GM18858 (cell line): ENCODE measurements at regions not wholly inside any gene's neighbourhood (a gene's known extent, or its start where the extent isn't known, plus 50 kb on each side); places are given as distances from the start of the nearest gene placed in this dataset.
"Not testable (repeated sequence)": the region's sequence is repeated elsewhere in the genome, so short reads cannot be mapped to it uniquely, and the experiment has no call there.

Experiments used
- ATAC-seq: cut with Tn5 transposase; IDR thresholded peaks from one replicate; pipeline ENCODE4 v1.9.1; 2021; ENCODE audit not compliant: unreplicated experiment

DNA sequence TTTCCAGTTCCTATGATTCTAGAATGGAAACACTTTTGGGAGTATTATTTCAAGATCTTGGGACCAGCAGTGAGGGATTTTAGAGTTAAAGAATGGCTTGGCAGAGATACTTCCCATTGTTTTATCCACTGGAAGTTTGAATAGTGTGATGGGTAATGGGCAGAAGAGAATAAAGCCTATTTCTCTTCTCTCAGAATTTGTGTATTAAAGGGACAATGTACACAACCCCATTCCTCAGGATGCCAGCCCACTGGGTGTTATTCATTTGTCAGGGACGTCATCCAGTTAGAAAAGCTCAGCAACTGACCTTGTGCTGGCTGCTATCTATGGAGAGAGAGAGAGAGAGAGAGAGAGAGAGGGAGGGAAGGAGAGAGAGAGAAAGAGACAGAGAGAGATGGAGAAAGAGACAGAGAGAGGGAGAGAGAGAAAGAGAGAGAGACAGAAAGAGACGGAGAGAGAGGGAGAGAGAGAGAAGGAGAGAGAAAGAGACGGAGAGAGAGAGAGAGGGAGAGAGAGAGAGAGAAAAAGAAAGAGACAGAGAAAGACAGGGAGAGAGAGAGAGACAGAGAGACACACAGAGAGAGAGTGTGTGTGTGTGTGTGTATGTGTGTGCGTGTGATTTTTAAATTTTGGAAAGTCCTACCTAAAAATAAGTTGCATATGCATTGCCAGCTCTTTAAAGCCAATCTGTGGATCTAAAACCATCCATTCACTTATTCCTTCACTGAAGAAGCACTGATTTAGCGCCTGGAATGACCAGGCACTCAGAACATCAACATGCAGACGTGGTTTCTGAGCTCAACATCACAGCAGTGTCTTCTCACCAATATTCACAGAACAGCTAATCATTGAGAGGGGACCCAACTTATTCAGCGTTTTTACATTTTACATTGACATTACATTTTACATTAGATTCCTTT, 388.8 kb downstream of the THBS2 start:
- ATAC-seq: no peak

DNA sequence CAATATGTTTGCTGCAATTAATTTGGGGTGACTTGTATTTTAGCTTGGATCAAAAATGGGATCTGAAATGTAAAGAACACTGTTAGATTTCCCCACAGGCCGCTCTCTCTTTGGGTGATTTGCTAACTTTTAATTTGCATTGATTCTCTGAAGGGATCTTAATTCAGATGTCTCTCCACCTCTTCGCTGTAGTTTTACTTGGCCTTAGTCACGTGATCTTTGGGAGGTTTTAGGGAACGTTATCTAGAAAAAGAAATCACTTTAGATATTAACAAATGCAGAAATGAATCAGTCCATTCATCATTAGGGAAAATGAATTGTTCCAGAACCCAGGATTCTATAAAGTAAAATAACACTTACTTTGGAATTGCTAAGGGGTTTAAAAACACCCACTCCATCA, 390.2 kb downstream of the THBS2 start:
- ATAC-seq: no peak

DNA sequence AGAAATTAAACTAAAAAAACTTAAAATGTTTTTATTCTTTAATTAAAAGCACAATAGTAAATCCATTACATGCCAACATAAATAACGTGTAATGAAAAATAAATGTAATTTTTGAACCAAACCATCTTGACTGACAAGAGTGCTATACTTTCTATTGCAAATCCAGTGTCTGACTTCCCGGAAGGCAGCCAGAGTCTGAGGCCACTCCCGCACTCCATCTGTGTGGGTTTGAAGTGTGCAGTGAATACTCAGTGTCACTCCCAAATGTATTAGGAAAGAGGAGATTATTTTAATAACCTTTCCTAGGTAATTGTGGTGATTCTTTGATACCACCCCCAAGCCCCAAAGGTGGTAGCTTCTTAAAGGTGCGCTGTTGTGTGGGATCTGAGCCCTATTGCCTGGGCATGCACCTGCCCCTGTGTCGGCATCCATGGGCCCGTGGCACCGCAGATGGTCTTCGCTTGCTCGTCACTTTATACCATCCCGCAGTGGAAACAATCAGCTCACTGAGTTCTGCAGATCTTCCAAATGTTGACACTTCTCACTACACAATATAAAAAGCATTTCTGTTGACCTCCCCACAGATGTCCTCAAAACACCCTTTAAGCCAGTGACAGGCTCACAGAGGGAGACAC, 391.2 kb downstream of the THBS2 start:
- no peak for ATAC-seq

DNA sequence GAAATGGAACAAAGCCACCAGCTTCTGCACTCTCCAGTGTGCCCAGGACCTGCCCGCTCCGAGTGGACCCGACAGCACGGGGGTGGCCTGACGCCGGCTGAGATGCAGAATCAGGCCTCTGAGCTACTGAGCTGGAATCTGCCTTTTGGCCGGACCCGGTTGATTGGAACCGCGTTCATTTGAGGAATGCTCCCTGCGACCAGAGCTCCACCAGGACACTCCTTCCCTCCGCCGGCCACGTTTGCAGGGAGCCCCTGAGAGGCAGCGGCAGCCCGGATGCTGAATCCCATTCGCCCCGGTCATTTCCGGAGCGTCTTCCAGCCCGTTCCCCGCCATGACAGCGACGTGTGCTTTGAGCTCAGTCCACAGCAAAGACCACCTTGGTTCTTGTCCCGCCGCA, 392.7 kb downstream of the THBS2 start:
- ATAC-seq: no peak

DNA sequence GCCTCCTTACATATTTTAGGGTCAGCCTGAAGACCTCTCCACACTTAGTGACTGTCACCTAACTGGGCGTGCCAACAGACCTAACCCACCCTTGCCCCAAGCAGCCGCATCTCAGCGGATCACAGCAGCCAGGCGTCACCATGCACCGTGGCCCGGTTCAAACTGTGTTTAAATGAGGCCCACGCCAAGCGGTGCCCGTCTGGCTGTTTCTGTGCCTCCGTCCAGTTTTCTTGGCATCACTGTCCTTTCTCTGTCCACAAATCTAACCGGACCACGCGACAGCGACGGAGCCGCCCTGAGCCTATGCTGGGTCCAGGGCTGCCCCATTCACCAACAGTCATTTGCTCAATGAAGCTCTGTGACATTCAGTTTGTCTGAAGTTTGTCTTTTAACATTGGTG, 393.3 kb downstream of the THBS2 start:
- no peak for ATAC-seq

DNA sequence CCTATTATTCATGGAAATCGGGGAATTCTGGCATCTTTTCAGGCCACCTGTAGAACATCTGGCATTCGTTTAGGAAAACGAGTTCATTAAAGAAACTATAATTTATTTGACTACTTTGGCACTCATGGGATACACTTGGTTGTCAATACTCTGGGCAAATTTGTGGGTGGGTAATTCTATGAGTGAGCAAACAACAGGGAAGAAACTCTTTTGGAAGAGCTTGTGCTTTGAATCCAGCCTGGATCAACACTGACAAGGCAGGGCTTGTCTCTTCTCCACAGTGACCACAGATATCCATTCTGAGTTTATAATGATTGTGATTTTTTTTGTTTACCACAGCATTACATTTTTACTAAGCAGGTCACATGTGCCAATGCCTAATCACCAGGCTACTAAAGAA, 394.7 kb downstream of the THBS2 start:
- no peak for ATAC-seq

DNA sequence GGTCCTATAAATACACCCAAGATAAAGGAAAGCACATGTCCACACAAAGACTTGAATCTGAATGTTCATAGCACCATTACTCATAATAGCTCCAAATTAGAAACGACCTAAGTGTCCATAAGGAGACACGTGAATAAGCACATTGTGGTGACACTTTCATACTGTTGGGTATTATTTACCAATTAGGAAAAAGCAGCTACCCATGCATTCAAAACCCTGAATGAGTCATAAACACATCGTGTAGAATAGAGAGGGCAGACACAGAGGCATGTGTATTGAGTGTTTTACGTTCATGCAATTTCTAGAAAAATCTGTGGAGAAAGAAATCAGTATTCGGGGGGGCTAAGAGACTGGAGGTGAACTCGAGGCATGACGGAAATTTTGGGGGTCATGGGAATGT, 396.7 kb downstream of the THBS2 start:
- ATAC-seq: no peak

DNA sequence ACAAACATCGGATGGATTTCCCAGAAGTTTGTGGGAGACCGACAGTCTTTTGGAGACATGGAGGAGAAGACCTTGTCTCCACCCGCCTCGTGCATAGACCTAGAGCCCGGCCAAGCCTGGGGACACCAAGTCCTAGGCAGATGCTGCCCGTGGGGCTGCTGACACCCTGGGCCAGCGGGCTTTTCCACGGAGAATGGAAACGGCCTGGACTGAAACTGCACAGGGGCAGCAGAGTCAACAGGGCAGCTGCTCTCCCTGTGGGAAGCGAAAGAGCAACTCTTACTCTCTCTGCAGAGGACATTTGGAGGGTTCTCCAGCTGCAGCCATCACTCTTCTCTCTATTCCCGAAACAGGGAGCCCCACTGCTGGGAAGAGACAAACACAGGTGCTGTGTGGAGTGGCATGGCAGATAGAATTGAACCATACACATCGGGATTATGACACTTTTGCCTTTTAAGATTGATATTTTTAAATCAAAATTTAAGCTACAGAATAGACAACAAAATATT, 401.2 kb downstream of the THBS2 start:
- ATAC-seq: no peak

DNA sequence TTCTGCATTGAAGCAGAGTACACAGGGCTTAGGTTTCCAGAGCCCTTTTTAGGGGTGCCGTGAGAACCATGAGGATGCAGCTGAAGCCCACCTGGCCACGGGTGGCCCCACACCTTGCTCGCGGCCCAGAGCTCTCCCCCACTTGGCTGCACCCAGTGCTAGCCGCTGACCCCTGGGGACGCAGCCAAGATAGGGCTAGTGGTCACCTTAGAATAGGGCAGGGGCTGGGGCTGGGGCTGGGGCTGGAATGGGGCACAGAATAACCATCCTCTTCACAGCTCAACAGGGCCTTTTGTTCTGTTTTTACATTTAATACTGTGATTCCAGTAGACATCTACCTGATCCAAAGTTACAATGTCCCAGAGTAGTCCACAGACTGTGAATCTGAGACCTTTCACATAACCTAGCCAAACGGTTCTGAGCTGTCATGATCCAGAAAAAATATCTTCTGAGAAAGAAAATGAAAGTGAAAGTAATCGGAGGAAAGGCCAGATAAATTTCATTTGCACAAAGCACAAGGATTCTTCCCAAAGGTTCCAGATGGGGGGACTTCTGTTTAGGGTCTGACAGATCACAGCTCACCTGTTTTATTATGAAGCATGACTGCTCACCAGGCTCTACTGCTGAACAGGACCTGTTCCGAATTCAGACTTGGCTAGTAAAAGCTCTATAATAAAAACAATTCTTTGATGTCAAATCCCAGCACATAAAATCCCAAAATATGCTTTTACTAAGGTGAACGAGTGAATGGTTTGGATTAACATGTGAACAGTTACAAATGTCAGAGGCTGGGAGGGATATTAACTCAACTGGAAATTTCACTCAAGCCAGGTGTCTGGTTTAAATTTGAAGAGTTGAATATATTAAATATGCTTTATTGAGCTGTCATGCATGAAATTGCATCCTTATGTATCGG, 401.9 kb downstream of the THBS2 start:
- no peak for ATAC-seq

DNA sequence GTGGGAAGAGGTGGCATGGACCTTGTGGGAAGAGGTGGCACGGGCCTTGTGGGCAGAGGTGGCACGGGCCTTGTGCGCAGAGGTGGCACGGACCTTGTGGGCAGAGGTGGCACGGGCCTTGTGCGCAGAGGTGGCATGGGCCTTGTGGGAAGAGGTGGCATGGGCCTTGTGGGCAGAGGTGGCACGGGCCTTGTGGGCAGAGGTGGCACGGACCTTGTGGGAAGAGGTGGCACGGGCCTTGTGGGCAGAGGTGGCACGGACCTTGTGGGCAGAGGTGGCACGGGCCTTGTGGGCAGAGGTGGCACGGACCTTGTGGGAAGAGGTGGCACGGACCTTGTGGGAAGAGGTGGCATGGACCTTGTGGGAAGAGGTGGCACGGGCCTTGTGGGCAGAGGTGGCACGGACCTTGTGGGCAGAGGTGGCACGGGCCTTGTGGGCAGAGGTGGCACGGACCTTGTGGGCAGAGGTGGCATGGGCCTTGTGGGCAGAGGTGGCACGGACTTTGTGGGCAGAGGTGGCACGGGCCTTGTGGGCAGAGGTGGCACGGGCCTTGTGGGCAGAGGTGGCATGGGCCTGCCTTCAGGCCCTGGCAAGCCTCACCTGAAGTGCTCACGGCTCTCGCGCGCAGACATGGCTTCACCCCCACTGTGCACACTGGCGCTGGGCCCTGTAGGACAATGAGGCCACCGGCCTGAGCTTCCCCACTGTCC, 403.5 kb downstream of the THBS2 start:
- ATAC-seq: not testable (repeated sequence)

DNA sequence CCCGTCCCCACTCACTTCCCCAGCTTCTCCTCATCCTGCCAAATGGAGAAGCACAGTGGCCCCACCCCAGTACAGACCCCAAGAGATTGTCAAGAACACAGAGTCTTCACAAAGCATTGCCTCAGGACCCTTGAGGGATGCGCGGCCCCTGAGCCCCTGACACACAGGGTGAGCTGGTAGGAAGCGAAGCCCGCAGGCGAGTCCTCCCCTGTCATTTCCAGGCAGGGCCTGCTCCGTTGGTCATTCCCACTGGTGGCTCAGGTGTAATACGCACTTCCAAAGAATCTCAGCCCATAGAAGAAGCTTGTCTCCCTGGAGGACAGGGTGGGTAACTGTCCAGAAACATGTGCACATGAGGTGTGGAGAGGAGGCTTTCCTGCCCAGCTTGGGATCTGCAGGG, 404.2 kb downstream of the THBS2 start:
- ATAC-seq: no peak

DNA sequence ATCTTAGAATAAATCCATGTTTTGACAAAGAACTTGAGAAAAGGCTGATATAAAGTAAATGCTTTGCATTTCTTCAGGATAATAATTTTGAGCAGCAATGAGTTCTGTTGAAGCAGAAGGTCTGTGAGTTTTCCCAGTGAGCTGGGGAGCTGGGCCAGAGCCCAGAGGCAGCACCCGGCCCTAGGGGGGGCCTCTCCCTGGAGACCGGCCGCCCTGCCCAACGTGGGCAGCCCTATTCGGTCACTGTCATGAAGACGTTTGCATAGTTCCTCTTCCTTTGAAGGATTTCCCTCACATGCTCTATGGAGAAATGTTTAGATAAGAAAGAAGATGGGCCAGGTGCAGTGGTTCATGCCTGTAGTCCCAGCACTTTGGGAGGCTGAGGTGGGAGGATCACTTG, 404.8 kb downstream of the THBS2 start:
- ATAC-seq: no peak

DNA sequence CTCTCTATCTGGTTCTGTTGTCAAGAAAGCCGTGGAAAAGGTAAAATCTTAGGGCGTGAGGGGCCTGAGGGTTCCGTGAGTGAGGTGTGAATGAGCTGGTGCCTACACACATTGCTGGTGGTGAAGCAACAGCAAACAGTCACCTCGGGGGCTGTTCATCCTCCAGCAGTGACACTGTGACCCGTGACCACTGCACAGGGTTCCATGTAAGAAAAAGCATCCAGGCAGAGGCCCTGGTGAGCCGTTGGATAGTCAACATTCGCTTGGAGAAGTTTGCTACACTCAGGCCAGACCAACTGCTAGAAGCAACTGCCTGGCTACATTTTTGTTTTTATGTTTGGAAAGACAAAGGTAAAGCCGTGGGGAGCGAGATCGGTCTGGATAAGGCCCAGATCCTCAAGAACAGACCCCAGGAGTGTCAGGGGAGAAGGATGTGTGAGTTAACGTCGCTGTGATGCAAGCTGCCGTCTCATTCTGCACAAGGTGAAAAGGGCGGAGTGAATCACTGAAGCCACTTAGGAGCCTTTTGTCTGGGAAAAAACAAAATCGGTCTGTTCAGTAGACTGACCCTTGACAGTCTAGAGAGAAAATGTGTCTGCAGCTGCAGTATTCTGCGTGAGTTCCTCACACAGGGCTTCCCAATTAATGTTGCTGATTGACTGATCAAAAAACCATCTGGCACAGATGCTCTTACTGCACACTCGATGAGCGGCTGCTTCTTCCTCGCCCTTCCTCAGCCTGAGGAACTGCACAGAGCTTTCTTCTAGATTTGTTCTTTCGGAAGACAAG, 404.0 kb downstream of the SMOC2 start:
- no peak for ATAC-seq

DNA sequence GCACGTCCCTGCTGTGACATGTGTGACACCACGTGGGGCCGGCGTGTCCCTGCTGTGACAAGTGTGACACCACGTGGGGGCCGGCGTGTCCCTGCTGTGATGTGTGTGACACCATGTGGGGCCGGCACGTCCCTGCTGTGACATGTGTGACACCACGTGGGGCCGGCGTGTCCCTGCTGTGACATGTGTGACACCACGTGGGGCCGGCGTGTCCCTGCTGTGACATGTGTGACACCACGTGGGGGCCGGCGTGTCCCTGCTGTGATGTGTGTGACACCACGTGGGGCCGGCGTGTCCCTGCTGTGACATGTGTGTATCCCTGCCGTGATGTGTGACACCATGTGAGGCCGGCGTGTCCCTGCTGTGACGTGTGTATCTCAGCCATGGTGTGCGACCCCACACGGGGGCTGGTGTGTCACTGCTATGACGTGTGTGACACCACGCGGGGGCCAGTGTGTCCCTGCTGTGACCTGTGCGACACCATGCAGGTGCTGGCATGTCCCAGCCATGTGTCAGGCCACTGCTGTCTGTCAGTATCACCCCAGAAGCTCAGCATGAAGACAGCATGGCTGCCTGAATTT, 401.7 kb downstream of the SMOC2 start:
- ATAC-seq: not testable (repeated sequence)

DNA sequence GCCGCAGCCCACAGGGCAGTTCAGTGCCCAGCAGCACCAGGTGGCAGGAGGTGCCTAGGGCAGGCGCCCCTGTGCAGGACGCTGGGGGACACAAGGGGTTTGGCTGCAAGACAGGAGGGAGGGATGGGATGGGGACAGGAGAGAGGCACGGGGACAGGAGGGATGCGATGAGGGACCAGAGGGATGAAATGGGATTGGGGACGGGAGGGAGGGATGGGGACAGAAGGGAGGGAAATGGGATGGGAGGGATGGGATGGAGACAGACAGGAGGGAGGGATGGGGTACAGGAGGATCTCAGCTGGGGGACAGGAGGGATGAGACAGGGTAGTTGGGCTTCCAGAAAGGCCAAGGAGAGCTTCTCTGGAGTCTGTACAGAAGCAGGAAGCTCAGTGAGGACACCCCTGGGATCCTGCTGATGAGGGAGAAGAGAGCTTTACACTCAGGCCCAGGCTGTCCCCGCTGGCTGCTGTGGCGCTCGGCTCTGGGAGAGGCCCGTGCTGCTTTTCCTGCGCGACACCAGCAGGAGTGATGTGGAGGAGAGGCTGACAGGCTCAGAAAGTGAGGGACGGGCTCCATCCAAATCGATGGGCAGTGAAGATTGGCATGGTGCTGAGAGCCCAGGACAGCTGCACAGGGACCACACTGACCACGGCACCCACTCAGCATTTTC, 400.8 kb downstream of the SMOC2 start:
- no peak for ATAC-seq

DNA sequence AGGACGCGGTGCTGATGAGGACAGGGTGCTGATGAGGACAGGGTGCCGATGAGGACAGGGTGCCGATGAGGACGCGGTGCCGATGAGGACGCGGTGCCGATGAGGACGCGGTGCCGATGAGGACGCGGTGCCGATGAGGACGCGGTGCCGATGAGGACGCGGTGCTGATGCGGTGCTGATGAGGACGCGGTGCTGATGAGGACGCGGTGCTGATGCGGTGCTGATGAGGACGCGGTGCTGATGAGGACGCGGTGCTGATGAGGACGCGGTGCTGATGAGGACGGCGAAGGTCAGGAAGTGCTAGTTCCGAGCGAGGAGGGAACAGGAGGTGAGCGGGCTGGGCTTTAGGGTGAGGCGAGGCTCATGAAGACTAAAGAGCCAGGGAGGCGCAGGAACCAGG, 399.9 kb downstream of the SMOC2 start:
- ATAC-seq: not testable (repeated sequence)

DNA sequence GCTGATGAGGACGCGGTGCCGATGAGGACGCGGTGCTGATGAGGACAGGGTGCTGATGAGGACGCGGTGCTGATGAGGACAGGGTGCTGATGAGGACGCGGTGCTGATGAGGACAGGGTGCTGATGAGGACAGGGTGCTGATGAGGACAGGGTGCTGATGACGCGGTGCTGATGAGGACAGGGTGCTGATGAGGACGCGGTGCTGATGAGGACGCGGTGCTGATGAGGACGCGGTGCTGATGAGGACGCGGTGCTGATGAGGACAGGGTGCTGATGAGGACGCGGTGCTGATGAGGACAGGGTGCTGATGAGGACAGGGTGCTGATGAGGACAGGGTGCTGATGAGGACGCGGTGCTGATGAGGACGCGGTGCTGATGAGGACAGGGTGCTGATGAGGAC, 399.3 kb downstream of the SMOC2 start:
- not testable (repeated sequence) for ATAC-seq

DNA sequence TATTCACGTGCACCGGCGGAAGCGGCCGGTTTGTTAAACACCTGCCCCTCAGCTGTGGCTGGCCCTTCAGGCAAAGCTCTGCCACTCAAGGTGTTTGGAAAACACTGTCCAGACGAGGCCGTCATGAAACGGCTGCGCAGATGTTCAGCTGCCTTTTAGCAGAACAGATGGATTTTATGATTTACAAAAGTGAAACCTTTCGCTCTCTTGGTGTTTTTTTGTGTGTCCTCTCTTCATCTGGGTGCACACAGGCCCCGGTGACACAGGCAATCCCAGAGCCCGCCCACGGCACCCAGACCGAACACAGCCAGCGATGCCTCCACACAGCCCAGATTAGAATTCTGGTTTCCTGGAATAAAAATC, 397.0 kb downstream of the SMOC2 start:
- no peak for ATAC-seq
